ENCODE measurements at regions not wholly inside any gene's neighbourhood (a gene's known extent, or its start where the extent isn't known, plus 50 kb on each side); places are given as distances from the start of the nearest gene placed in this dataset.

DNA sequence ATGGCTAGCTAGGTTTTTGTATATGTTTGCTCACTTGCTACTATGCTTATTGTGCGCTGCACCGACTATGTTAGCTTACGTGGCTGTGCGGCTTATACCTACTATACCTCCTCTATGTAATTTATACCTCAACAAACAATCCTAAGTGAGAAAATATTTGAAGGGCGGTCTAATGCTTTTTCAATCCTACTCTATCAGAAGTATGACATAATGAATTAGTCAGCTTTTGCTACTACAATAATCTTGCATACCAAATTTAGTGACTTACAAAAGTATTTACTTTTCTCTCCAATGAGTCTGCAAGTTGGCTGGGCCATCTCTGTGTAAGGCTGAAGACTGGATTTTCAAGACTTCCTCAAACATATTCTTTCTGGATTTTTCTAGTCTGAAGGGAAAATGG, 391.2 kb upstream of the NECTIN3 start:
- no peak overlapping the region; a peak in 1 of 7 replicates for H3K27ac Mint-ChIP-seq

More for the DNA sequence above, 391.2 kb upstream of the NECTIN3 start:
- Histone ChIP-seq H3K79me1 (ENCODE audit: insufficient read depth, low read depth, low read length, poor library complexity, severe bottlenecking) (no peaks in the 10 kb centered on the region), H3K56ac (ENCODE audit: insufficient read length, low read depth, low read length) (no peak overlapping the region), H2AFZ (ENCODE audit: low read length) (no peak overlapping the region), H3K9me3 (ENCODE audit: control insufficient read depth, low read depth, low read length) (no peaks in the 10 kb centered on the region), H2BK5ac (ENCODE audit: insufficient read length, low read length) (no peak overlapping the region), H3K18ac (ENCODE audit: insufficient read length, low read depth, low read length) (no peak overlapping the region), H3K9ac (ENCODE audit: extremely low read depth, insufficient read length, low read length) (no peak overlapping the region), H3K79me2 (ENCODE audit: insufficient read depth, low read length) (no peaks in the 10 kb centered on the region), H2BK12ac (ENCODE audit: insufficient read length, low read depth, low read length) (no peak overlapping the region), H3K27ac (ENCODE audit: insufficient read length, low read depth, low read length) (no peak overlapping the region), H2BK120ac (ENCODE audit: low read depth, low read length, poor library complexity, severe bottlenecking) (no peak overlapping the region), H3T11ph (ENCODE audit: low read length) (no peak overlapping the region), H3K23me2 (ENCODE audit: insufficient read length, low read depth, low read length, poor library complexity, severe bottlenecking) (no peaks in the 10 kb centered on the region), H3K27me3 (ENCODE audit: insufficient read depth, low read length) (no peaks in the 10 kb centered on the region), H2BK15ac (ENCODE audit: low read depth, low read length) (no peak overlapping the region), H2BK20ac (ENCODE audit: low read depth, low read length, poor library complexity, severe bottlenecking) (no peak overlapping the region), H3K4me1 (ENCODE audit: insufficient read depth, low read length) (peaks cover 8% of the 10 kb centered on the region; the same call in 1 of the 2 replicates), H3K4ac (ENCODE audit: low read depth, low read length) (no peak overlapping the region), H4K5ac (ENCODE audit: insufficient read length, low read depth, low read length) (no peak overlapping the region), H3K4me2 (ENCODE audit: insufficient read depth, insufficient read length, low read length) (no peak overlapping the region), H4K20me1 (ENCODE audit: control insufficient read depth, insufficient read depth, insufficient read length) (no peaks in the 10 kb centered on the region), H3K23ac (ENCODE audit: insufficient read length, low read depth, low read length) (no peak overlapping the region), H4K8ac (replicated peaks; ENCODE audit: insufficient read length, low read depth, low read length) (no peak overlapping the region), H2AK5ac (ENCODE audit: insufficient read length, low read length) (no peak overlapping the region), H3K14ac (ENCODE audit: insufficient read depth, low read length) (no peak overlapping the region), H4K91ac (ENCODE audit: insufficient read length, low read depth, low read length) (no peak overlapping the region)
- Mint-ChIP-seq H3K4me1 (peaks cover 33 to 45% of the 10 kb centered on the region in 2 experiments), H3K9me3 (peaks cover 10 to 16% of the 10 kb centered on the region in 2 experiments), H3K36me3 (ENCODE audit: insufficient read depth in 1 of 3, low read depth in 3 of 3) (peaks cover 14 to 40% (median 30%) of the 10 kb centered on the region in 3 experiments), H3K4me3 (no peak overlapping the region), H3K27me3 (ENCODE audit: low read depth) (no peaks in the 10 kb centered on the region)
- no peak for TF ChIP-seq CTCF (conservative IDR thresholded peaks at IDR 0.05)
- WGBS (ENCODE audit: extremely low coverage, insufficient read length, low lambda C conversion rate) = no CpG with 5 or more reads among the region's 5 CpGs
- DNase-seq = no peak

All from H9 (cell line).